Sigmoid colon (tissue), 6 donors: ENCODE measurements at regions not wholly inside any gene's neighbourhood (a gene's known extent, or its start where the extent isn't known, plus 50 kb on each side); places are given as distances from the start of the nearest gene placed in this dataset.
"Not testable (repeated sequence)": the region's sequence is repeated elsewhere in the genome, so short reads cannot be mapped to it uniquely, and the experiment has no call there.

Source experiments
- DNase-seq: peaks from one replicate; pipeline ENCODE4 v3.0.0-alpha.2; 2019
- H3K27ac ChIP-seq, 4 donors: fragments of 200-600 bp; sonication (generic); one replicate each; pipeline ENCODE4 v1.5.1; 2016 to 2019; ENCODE audit warnings: mild to moderate bottlenecking in 1 of 4
- H3K27me3 ChIP-seq, 3 donors: fragments of 200-600 bp; sonication (generic); one replicate each; pipeline ENCODE4 v1.5.1; 2019; ENCODE audit warnings: mild to moderate bottlenecking in 1 of 3
- H3K36me3 ChIP-seq, 4 donors: fragments of 200-600 bp; sonication (generic); one replicate each; pipeline ENCODE4 v1.5.1; 2016 to 2019
- H3K4me1 ChIP-seq, 4 donors: fragments of 200-600 bp; sonication (generic); one replicate each; pipeline ENCODE4 v1.5.1; 2017 to 2019
- H3K4me3 ChIP-seq, 4 donors: fragments of 200-600 bp; sonication (generic); one replicate each; pipeline ENCODE4 v1.5.1; 2017 to 2019; ENCODE audit warnings: mild to moderate bottlenecking in 2 of 4, moderate library complexity in 1 of 4
- H3K9me3 ChIP-seq, 4 donors: fragments of 200-600 bp in 3 of 4; sonication (generic) in 3 of 4; one replicate each; pipeline versions ENCODE4 v1.5.1 to v1.6.1; 2013 to 2019
- CTCF ChIP-seq, 4 experiments: fragments of 450-650 bp in 3 of 4; fragments of 200-600 bp in 1 of 4; IDR thresholded peaks; one replicate each; pipeline ENCODE4 v1.5.1; 2016 to 2019; ENCODE audit warnings: antibody characterized with exemption in 4 of 4, mild to moderate bottlenecking in 3 of 4, moderate library complexity in 2 of 4
- EP300 ChIP-seq, 4 donors: sonication (generic); formaldehyde crosslinking; IDR thresholded peaks; one replicate each; pipeline ENCODE4 v1.6.1; 2017; ENCODE audit warnings: antibody characterized with exemption in 4 of 4
- POLR2A ChIP-seq, 2 donors: fragments of 450-650 bp; IDR thresholded peaks; one replicate each; pipeline ENCODE4 v1.6.1; 2016; ENCODE audit warnings: antibody characterized with exemption in 2 of 2, mild to moderate bottlenecking in 2 of 2, moderate library complexity in 2 of 2
- POLR2AphosphoS5 ChIP-seq, 4 donors: sonication (generic); formaldehyde crosslinking; IDR thresholded peaks; one replicate each; pipeline ENCODE4 v1.6.1; 2017; ENCODE audit warnings: antibody characterized with exemption in 4 of 4
- WGBS, 2 donors: extraction: QIAGEN DNeasy Blood & Tissue Kit; methylation state at CpG; one replicate each; pipeline ENCODE4 v1.1.7; 2013; 5-methylcytosine and 5-hydroxymethylcytosine counted together
- intact Hi-C: fragments of 100-400 bp; cut with DNase I; formaldehyde crosslinking; loops from one replicate; pipeline ENCODE4 v1.15.1; 2023
- donor health status: healthy with polysubstance abuse.
- donor health status: healthy.

- DNase-seq: no peak
- TF ChIP-seq CTCF (IDR thresholded peaks at IDR 0.05) (no peak), POLR2AphosphoS5 (IDR thresholded peaks at IDR 0.05) (no peak), POLR2A (IDR thresholded peaks at IDR 0.05) (no peak), EP300 (IDR thresholded peaks at IDR 0.05) (no peak)
- Histone ChIP-seq H3K4me1 (no peaks in the 10 kb centered on the region), H3K36me3 (no peaks in the 10 kb centered on the region), H3K27me3 (peaks cover 0 to 4% (median 0%) of the 10 kb centered on the region in 3 donors), H3K9me3 (peaks cover 0 to 3% (median 0%) of the 10 kb centered on the region in 4 donors), H3K4me3 (no peak overlapping the region), H3K27ac (no peak overlapping the region)
- 19 to 38% methylated on average over 3 of the region's 3 CpGs for WGBS, 2 donors
- intact Hi-C loops: no loop called here
Observed at GRCh38 chr11:44430140-44430539, 120.2 kb upstream of the ALX4 start.

- intact Hi-C loops: no loop called here
- Histone ChIP-seq H3K27me3 (peaks cover 0 to 4% (median 0%) of the 10 kb centered on the region in 3 donors), H3K4me1 (no peaks in the 10 kb centered on the region), H3K27ac (no peak overlapping the region), H3K4me3 (no peak overlapping the region), H3K36me3 (no peaks in the 10 kb centered on the region), H3K9me3 (peaks cover 0 to 3% (median 0%) of the 10 kb centered on the region in 4 donors)
- DNase-seq: no peak
- WGBS, 2 donors: 65 to 71% methylated on average over 2 of the region's 2 CpGs
- TF ChIP-seq POLR2AphosphoS5 (IDR thresholded peaks at IDR 0.05): no peak
Observed at GRCh38 chr11:44434191-44434590, 124.3 kb upstream of the ALX4 start.

GRCh38 chr11:44437122-44437521 is 127.2 kb upstream of the ALX4 start:
- no peak for DNase-seq
- no peaks in the 10 kb centered on the region for H3K36me3 ChIP-seq
- intact Hi-C loops: no loop called here
- 44 to 45% methylated on average over 1 of the region's 1 CpG for WGBS, 2 donors
- H3K27ac ChIP-seq: no peak overlapping the region
- H3K27me3 ChIP-seq: peaks cover 0 to 4% (median 0%) of the 10 kb centered on the region in 3 donors
- H3K9me3 ChIP-seq: peaks cover 0 to 3% (median 0%) of the 10 kb centered on the region in 4 donors
- no peaks in the 10 kb centered on the region for H3K4me1 ChIP-seq
- TF ChIP-seq POLR2AphosphoS5 (IDR thresholded peaks at IDR 0.05) (no peak), CTCF (IDR thresholded peaks at IDR 0.05) (no peak), EP300 (IDR thresholded peaks at IDR 0.05) (no peak), POLR2A (IDR thresholded peaks at IDR 0.05) (no peak)
- no peak overlapping the region for H3K4me3 ChIP-seq

- H3K4me3 ChIP-seq, H3K36me3 ChIP-seq, H3K27ac ChIP-seq, H3K4me1 ChIP-seq, H3K27me3 ChIP-seq, DNase-seq, intact Hi-C loops, H3K9me3 ChIP-seq: not testable (repeated sequence)
- WGBS, 2 donors: 84 to 89% methylated on average over 4 of the region's 4 CpGs
Observed at GRCh38 chr11:44442893-44443673, 122.4 kb upstream of the CD82 start.

GRCh38 chr11:44443836-44444769 is 121.4 kb upstream of the CD82 start:
- no peak for TF ChIP-seq POLR2A (IDR thresholded peaks at IDR 0.05)
- no peak for TF ChIP-seq CTCF (IDR thresholded peaks at IDR 0.05)
- TF ChIP-seq POLR2AphosphoS5 (IDR thresholded peaks at IDR 0.05): no peak
- no peak for TF ChIP-seq EP300 (IDR thresholded peaks at IDR 0.05)
- Histone ChIP-seq H3K9me3 (no peaks in the 10 kb centered on the region), H3K36me3 (no peaks in the 10 kb centered on the region), H3K4me3 (no peak overlapping the region), H3K27ac (no peak overlapping the region), H3K27me3 (peaks cover 0 to 10% (median 0%) of the 10 kb centered on the region in 3 donors), H3K4me1 (no peaks in the 10 kb centered on the region)
- 70 to 79% methylated on average over 28 of the region's 28 CpGs for WGBS, 2 donors
- no peak for DNase-seq
- intact Hi-C loops: no loop called here
